Posterior cingulate gyrus (tissue), 11 donors: ENCODE measurements at regions not wholly inside any gene's neighbourhood (a gene's known extent, or its start where the extent isn't known, plus 50 kb on each side); places are given as distances from the start of the nearest gene placed in this dataset.
A peak's percentile ranks its signal among the peaks of the same experiment; 100 is the strongest.

Experiments used
- DNase-seq, 10 donors: peaks; one replicate each; pipeline versions ENCODE4 v3.0.0 to v3.0.0-alpha.2; 2020 to 2021; ENCODE audit warnings: mixed read lengths in 3 of 10
- intact Hi-C: fragments of 100-400 bp; cut with DNase I; formaldehyde crosslinking; loops from one replicate; pipeline ENCODE4 v1.15.1; 2023

GRCh38 chr1:11373029-11373894, 100.3 kb downstream of the UBIAD1 start:
- intact Hi-C loops, result no loop called here
- DNase-seq, result peak in 2 of 10 donors; percentile 20 to 72

GRCh38 chr1:11373895-11374747, 101.1 kb downstream of the UBIAD1 start:
- intact Hi-C loops, result no loop called here

DNA sequence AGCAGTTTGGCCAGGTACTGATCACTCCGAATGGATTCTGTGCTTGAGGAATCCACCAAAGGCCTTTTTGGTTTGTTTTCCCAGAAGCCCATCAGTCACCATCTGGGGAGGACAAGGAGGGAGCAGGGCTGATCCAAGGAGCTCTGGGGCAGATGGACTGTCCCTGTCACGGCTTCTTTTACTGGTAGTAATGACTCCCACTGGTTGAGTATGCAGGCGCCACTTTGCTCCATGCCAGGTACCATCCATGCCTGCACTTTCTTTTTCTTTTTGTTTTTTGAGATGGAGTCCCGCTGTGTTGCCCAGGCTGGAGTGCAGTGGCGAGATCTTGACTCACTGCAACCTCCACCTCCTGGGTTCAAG, 101.7 kb downstream of the UBIAD1 start:
- intact Hi-C loops, result no loop called here
- DNase-seq, result no peak

More at GRCh38 chr1:11373895-11374747, 101.1 kb downstream of the UBIAD1 start:
- DNase-seq, result no peak

GRCh38 chr1:11377001-11377583, 101.9 kb upstream of the DISP3 start:
- DNase-seq, result peak in 2 of 10 donors; percentile 55 to 67
- intact Hi-C loops, result no loop called here

DNA sequence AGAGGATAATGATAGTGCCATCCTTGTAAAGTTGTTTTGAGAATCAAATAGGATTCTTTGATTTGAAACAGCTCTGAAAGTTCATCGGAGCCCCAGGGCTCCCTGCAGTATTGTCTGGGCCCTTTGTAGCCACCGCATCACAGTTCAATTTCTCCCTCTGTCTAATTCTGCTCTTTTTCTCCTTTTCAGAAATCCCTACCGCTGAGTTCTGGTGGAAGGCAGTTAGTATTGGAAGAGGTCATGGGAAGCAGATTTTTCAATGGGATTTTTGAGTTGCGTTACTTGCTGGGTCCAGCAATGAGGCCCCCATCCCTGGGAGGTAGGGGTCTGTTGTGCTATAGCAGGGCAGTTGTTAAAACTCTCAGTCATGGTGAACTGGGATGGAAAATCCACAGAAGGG, 101.0 kb upstream of the DISP3 start:
- intact Hi-C loops, result no loop called here
- DNase-seq, result no peak

GRCh38 chr1:11379851-11380250, 99.1 kb upstream of the DISP3 start:
- intact Hi-C loops, result no loop called here
- DNase-seq, result no peak

DNA sequence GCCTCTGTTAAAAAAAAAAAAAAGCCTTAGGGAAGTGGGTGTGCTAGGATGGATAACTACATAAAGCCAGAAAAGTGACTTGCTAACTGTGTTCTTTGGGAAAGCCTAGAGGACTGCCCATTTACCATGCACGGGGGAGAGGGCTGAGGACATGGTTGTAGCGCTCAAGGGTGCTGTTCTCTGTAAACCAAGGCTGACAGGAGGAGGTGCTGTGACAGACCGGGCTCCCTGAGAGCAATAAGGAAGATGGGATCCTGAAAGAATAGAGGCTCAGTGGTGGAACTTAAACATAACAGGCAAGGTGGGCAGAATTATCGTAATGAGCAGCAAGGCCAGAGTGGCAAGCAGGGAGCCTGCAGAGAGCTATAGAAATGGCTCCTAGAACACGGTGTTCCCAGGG, 98.5 kb upstream of the DISP3 start:
- DNase-seq, result peak in 1 of 10 donors; percentile 1
- intact Hi-C loops, result no loop called here

GRCh38 chr1:11383553-11384169, 95.3 kb upstream of the DISP3 start:
- intact Hi-C loops, result no loop called here
- DNase-seq, result peak in 6 of 10 donors; percentile 28 to 88 (median 41)

- intact Hi-C loops, result no loop called here
- no peak for DNase-seq
These were observed 94.8 kb upstream of the DISP3 start for GRCh38 chr1:11384170-11384554.

DNA sequence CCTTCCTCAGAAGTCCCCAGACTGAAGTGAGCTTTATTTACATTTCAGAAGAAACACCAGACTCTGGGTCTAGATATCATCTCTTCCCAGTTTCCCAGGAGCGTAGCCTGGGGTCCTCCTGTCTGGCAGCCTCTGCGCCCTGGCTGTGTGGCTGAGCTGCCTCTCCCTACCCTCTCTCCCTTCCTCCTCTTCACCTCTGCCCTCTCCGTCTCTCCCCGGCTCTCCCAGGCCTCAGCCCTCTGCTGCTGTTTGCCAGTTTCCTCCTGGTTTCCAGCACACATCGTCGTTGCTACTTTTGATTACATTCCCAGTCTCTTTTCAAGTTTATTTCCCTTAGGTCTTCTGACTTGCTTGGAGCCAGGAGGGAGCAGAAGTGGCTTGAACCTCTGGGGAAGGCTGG, 91.1 kb upstream of the DISP3 start:
- intact Hi-C loops, result no loop called here

GRCh38 chr1:11388617-11389016, 90.3 kb upstream of the DISP3 start:
- intact Hi-C loops, result no loop called here
- DNase-seq, result peak in 2 of 10 donors; percentile 33 to 47

More for the DNA sequence above, 91.1 kb upstream of the DISP3 start:
- peak in 2 of 10 donors; percentile 8 to 49 for DNase-seq

DNA sequence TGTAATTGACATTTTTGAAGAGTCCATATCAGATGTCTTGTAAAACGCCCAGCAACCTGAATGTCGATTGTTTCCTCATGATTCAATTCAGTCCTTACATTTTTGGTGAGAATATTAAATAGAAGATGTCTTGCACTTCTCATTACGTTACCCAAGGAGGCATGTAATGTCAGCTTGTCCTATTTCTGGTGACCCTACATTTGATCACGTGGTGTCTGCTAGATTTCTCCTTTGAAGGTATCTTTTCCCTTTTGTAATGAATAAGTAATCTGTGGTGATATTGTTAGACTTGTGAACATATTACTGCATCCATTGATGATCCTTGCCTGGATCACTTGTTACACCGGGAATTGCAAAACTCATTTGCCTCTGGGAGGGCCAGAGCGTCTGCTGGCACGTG, 87.6 kb upstream of the DISP3 start:
- intact Hi-C loops, result no loop called here
- peak in 1 of 10 donors; percentile 1 for DNase-seq

GRCh38 chr1:11391886-11392285, 87.1 kb upstream of the DISP3 start:
- DNase-seq, result peak in 2 of 10 donors; percentile 13 to 43
- intact Hi-C loops, result no loop called here

- peak in 1 of 10 donors; percentile 55 for DNase-seq
- intact Hi-C loops, result no loop called here
These were observed 84.2 kb upstream of the DISP3 start for GRCh38 chr1:11394592-11395245.

DNA sequence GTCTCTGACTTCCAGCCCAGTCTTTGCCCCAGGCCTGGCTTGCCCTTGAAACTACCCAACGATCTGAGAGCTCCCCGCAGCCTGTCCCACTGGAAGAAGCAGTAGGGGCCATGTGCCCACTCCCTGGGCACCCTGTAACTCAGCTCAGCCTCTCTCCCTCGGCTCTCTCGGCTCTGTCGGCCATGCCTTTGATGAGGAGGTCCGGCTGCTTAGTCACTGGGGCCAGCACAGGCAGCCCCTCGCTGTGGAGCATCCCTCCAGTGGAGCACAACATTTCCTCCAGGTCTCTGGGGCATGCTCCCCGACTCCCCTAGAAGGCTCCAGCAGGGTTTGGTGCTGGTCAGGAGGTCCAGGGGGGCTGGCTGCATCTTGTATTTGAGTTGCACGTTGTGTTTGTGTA, 83.3 kb upstream of the DISP3 start:
- intact Hi-C loops, result no loop called here
- peak in 1 of 10 donors; percentile 13 for DNase-seq

- intact Hi-C loops, result no loop called here
- peak in 1 of 10 donors; percentile 59 for DNase-seq
These were observed 81.6 kb upstream of the DISP3 start for GRCh38 chr1:11397151-11397901.

GRCh38 chr1:11399250-11399649, 79.7 kb upstream of the DISP3 start:
- intact Hi-C loops, result no loop called here

GRCh38 chr1:11400155-11400554, 78.8 kb upstream of the DISP3 start:
- intact Hi-C loops, result no loop called here
- DNase-seq, result peak in 1 of 10 donors; percentile 66

More at GRCh38 chr1:11399250-11399649, 79.7 kb upstream of the DISP3 start:
- DNase-seq, result no peak

- DNase-seq, result no peak
- intact Hi-C loops, result no loop called here
These were observed 78.4 kb upstream of the DISP3 start for GRCh38 chr1:11400567-11400966.
